HG03342 (cell line): ENCODE measurements at regions not wholly inside any gene's neighbourhood (a gene's known extent, or its start where the extent isn't known, plus 50 kb on each side); places are given as distances from the start of the nearest gene placed in this dataset.
"Not testable (repeated sequence)": the region's sequence is repeated elsewhere in the genome, so short reads cannot be mapped to it uniquely, and the experiment has no call there.

Experiments used
- ATAC-seq: cut with Tn5 transposase; IDR thresholded peaks from one replicate; pipeline ENCODE4 v1.9.1; 2021; ENCODE audit warnings: mild to moderate bottlenecking, moderate library complexity; ENCODE audit not compliant: unreplicated experiment

- ATAC-seq: no peak
Observed at GRCh38 chr20:60765821-60766403, 486.1 kb upstream of the CDH4 start.

- no peak for ATAC-seq
Observed at GRCh38 chr20:60768216-60768615, 483.8 kb upstream of the CDH4 start.

- ATAC-seq: no peak
Observed at GRCh38 chr20:60780388-60781025, 471.6 kb upstream of the CDH4 start.

- ATAC-seq: no peak
Observed at GRCh38 chr20:60782959-60783625, 469.0 kb upstream of the CDH4 start.

- no peak for ATAC-seq
Observed at GRCh38 chr20:60785301-60785700, 466.8 kb upstream of the CDH4 start.

GRCh38 chr20:60785785-60786184 lies 466.3 kb upstream of the CDH4 start:
- no peak for ATAC-seq

GRCh38 chr20:60786686-60787217 lies 465.3 kb upstream of the CDH4 start:
- no peak for ATAC-seq

GRCh38 chr20:60787276-60787675 lies 464.8 kb upstream of the CDH4 start:
- ATAC-seq: no peak

- no peak for ATAC-seq
Observed at GRCh38 chr20:60788070-60788469, 464.0 kb upstream of the CDH4 start.

GRCh38 chr20:60789399-60789798 lies 462.7 kb upstream of the CDH4 start:
- no peak for ATAC-seq

- not testable (repeated sequence) for ATAC-seq
Observed at GRCh38 chr20:60790339-60790738, 461.7 kb upstream of the CDH4 start.

GRCh38 chr20:60791823-60792222 lies 460.2 kb upstream of the CDH4 start:
- no peak for ATAC-seq

GRCh38 chr20:60792941-60793340 lies 459.1 kb upstream of the CDH4 start:
- ATAC-seq: no peak

- no peak for ATAC-seq
Observed at GRCh38 chr20:60794674-60795073, 457.4 kb upstream of the CDH4 start.

- ATAC-seq: no peak
Observed at GRCh38 chr20:60795651-60796050, 456.4 kb upstream of the CDH4 start.

- no peak for ATAC-seq
Observed at GRCh38 chr20:60800185-60800584, 451.9 kb upstream of the CDH4 start.

- ATAC-seq: no peak
Observed at GRCh38 chr20:60802676-60803075, 449.4 kb upstream of the CDH4 start.

- no peak for ATAC-seq
Observed at GRCh38 chr20:60803335-60804055, 448.6 kb upstream of the CDH4 start.

- ATAC-seq: no peak
Observed at GRCh38 chr20:60804240-60804917, 447.7 kb upstream of the CDH4 start.

- no peak for ATAC-seq
Observed at GRCh38 chr20:60804918-60805630, 447.0 kb upstream of the CDH4 start.
